PFSK-1 (cell line): ENCODE measurements at regions not wholly inside any gene's neighbourhood (a gene's known extent, or its start where the extent isn't known, plus 50 kb on each side); places are given as distances from the start of the nearest gene placed in this dataset.

Experiments
- FOXP2 ChIP-seq: optimal IDR thresholded peaks from 2 replicates; pipeline ENCODE3; 2011; ENCODE audit warnings: borderline replicate concordance, control low read depth, inconsistent platforms; ENCODE audit not compliant: insufficient read depth; ENCODE audit errors: extremely low read length, extremely low read depth
- POLR2AphosphoS5 ChIP-seq: IDR thresholded peaks from 2 replicates; pipeline ENCODE4 v1.6.1; 2012; ENCODE audit warnings: low read depth, mild to moderate bottlenecking, control low read depth, low read length, moderate library complexity
- SIN3A ChIP-seq: IDR thresholded peaks from 2 replicates; pipeline ENCODE4 v1.6.1; 2012; ENCODE audit warnings: mild to moderate bottlenecking, low read length, moderate library complexity, borderline replicate concordance; ENCODE audit not compliant: insufficient read depth
- TAF1 ChIP-seq: IDR thresholded peaks from 2 replicates; pipeline ENCODE4 v1.6.1; 2012; ENCODE audit warnings: low read length, control low read depth, borderline replicate concordance; ENCODE audit not compliant: insufficient read depth
- TF ChIP-seq, protein P1 (sequence below), 2 experiments: IDR thresholded peaks; 2 replicates each; pipeline versions ENCODE4 v1.6.1 to v1.8.0; 2011 to 2012; ENCODE audit warnings: low read depth in 2 of 2, low read length in 2 of 2, control low read depth in 1 of 2, inconsistent platforms in 1 of 2, mild to moderate bottlenecking in 1 of 2, moderate library complexity in 1 of 2; ENCODE audit not compliant: insufficient read depth in 1 of 2

DNA sequence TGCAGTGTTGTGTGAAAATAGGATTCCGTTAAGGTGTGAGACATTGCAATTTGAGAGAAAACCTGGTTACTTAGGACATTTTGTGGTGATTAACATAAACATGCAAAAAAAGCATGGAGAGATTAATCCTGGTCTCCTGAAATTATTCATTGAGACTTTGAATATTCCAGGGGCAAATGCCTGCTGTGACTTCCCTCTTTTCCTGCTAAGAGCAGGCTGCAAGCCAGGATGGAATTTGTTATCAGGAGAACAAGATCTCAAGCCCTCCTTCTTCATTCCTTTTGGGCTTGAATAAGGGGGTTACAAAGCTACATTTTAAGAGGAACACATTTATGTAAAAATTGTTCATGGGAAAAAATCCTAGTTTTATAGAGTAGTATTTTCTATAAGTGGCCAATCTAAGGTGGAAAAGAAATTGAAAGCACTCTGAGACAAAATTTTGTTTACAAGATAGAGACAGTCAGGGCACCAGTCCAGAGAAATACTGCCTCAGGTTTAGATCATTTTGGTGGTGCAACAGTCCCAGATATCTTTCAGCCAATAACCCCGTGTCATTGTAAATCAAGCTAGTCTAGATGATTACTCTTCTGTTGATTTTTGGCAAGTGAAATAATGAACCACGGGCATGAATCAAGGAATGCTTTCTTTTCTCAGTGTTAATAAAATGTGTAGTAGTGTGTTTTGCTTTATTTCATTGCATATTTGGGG lies 1528.3 kb upstream of the AGA start:
- TF ChIP-seq FOXP2 (no peak), TAF1 (no peak), POLR2AphosphoS5 (no peak), SIN3A (no peak)
- TF ChIP-seq, protein P1, sequence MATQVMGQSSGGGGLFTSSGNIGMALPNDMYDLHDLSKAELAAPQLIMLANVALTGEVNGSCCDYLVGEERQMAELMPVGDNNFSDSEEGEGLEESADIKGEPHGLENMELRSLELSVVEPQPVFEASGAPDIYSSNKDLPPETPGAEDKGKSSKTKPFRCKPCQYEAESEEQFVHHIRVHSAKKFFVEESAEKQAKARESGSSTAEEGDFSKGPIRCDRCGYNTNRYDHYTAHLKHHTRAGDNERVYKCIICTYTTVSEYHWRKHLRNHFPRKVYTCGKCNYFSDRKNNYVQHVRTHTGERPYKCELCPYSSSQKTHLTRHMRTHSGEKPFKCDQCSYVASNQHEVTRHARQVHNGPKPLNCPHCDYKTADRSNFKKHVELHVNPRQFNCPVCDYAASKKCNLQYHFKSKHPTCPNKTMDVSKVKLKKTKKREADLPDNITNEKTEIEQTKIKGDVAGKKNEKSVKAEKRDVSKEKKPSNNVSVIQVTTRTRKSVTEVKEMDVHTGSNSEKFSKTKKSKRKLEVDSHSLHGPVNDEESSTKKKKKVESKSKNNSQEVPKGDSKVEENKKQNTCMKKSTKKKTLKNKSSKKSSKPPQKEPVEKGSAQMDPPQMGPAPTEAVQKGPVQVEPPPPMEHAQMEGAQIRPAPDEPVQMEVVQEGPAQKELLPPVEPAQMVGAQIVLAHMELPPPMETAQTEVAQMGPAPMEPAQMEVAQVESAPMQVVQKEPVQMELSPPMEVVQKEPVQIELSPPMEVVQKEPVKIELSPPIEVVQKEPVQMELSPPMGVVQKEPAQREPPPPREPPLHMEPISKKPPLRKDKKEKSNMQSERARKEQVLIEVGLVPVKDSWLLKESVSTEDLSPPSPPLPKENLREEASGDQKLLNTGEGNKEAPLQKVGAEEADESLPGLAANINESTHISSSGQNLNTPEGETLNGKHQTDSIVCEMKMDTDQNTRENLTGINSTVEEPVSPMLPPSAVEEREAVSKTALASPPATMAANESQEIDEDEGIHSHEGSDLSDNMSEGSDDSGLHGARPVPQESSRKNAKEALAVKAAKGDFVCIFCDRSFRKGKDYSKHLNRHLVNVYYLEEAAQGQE (IDR thresholded peaks at IDR 0.05; ENCODE audit: insufficient read depth in 1 of 2, low read depth in 2 of 2, low read length in 2 of 2), result no peak

DNA sequence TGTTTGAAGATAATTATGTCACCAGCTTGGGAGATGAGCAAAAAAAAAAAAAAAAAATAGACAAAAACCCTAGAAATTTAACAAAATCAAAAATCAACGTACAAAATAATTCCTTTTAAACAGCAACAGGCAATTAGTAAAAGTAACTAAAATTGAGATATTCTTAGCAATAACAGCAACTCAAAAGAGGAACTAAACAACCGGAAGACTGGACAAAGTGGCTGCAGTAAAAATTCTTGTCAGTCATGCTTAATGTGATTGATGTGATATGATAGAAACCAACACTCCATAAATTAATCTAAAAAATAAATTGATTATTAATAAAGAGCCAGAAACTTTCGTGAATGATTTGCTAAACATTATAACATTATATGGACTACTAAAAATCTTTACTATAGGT lies 1534.6 kb upstream of the AGA start:
- TF ChIP-seq FOXP2 (no peak), POLR2AphosphoS5 (no peak), TAF1 (no peak), SIN3A (no peak)
- TF ChIP-seq, protein P1 (IDR thresholded peaks at IDR 0.05; ENCODE audit: insufficient read depth in 1 of 2, low read depth in 2 of 2, low read length in 2 of 2), result no peak

DNA sequence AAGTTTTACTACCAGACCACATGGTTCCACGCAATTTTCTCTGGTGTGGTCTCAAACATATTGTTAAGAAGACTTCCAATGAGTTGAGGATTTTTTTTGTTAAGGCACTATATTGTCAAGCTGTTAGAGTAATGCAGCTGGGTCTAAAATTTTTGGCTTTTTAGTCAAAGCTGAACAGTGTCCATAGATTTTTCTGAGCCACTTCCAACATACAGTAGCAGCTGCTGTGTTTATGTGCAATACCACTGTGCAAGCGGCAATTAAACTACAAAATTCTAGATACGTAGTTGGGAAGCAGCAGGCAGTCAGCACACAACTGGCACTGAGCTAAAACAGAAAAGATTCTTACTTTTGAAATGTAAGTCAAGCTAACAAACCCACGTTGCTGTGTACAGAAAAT lies 1551.1 kb upstream of the AGA start:
- TF ChIP-seq, protein P1 (IDR thresholded peaks at IDR 0.05; ENCODE audit: insufficient read depth in 1 of 2, low read depth in 2 of 2, low read length in 2 of 2), result no peak
- TF ChIP-seq FOXP2 (no peak), SIN3A (no peak)

DNA sequence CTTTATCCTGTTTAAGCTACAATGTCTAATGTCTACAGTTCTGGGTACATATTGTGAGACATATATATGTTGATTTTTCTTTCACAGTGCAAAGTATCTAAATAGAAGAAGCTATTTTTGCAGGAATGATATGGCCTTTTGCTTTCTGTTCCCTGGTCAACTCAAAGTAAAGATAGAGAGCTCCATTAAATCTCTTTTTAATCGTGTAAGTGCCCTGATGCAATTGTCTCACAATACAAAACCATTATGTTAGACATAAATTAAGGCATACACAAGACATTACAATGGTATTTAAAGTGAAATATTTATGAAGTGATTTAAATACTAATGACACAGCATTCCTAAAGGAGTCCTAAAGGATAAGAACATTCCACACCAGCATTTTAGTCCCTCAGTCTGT lies 1559.7 kb upstream of the AGA start:
- TF ChIP-seq FOXP2 (no peak), SIN3A (no peak), POLR2AphosphoS5 (no peak), TAF1 (no peak)
- TF ChIP-seq, protein P1 (IDR thresholded peaks at IDR 0.05; ENCODE audit: insufficient read depth in 1 of 2, low read depth in 2 of 2, low read length in 2 of 2), result no peak
